ENCODE measurements at regions not wholly inside any gene's neighbourhood (a gene's known extent, or its start where the extent isn't known, plus 50 kb on each side); places are given as distances from the start of the nearest gene placed in this dataset.

- H3K27me3 Mint-ChIP-seq = peaks cover 26% of the 10 kb centered on the region
- H3K36me3 Mint-ChIP-seq = no peaks in the 10 kb centered on the region
- no peaks in the 10 kb centered on the region for H3K9me3 Mint-ChIP-seq
- no peak for ATAC-seq
- H3K4me1 Mint-ChIP-seq = no peaks in the 10 kb centered on the region
- H3K27ac Mint-ChIP-seq = no peak overlapping the region
- no peak overlapping the region for H3K4me3 Mint-ChIP-seq
Observed at GRCh38 chr3:25884981-25885380, 95.1 kb downstream of the OXSM start.

GRCh38 chr3:25885544-25885943 is 95.7 kb downstream of the OXSM start:
- no peaks in the 10 kb centered on the region for H3K4me1 Mint-ChIP-seq
- no peak for ATAC-seq
- no peak overlapping the region for H3K27ac Mint-ChIP-seq
- no peaks in the 10 kb centered on the region for H3K9me3 Mint-ChIP-seq
- H3K27me3 Mint-ChIP-seq = peaks cover 26% of the 10 kb centered on the region
- H3K4me3 Mint-ChIP-seq = no peak overlapping the region
- H3K36me3 Mint-ChIP-seq = no peaks in the 10 kb centered on the region

- ATAC-seq = no peak
- H3K4me3 Mint-ChIP-seq = no peak overlapping the region
Observed at GRCh38 chr3:25887907-25888306, 98.0 kb downstream of the OXSM start.

GRCh38 chr3:25888892-25889524 is 99.1 kb downstream of the OXSM start:
- ATAC-seq = no peak
- no peaks in the 10 kb centered on the region for H3K36me3 Mint-ChIP-seq
- H3K27ac Mint-ChIP-seq = no peak overlapping the region
- no peaks in the 10 kb centered on the region for H3K4me1 Mint-ChIP-seq
- H3K27me3 Mint-ChIP-seq = peaks cover 26% of the 10 kb centered on the region
- no peaks in the 10 kb centered on the region for H3K9me3 Mint-ChIP-seq
- H3K4me3 Mint-ChIP-seq = no peak overlapping the region

More at GRCh38 chr3:25887907-25888306, 98.0 kb downstream of the OXSM start:
- Mint-ChIP-seq H3K9me3 (no peaks in the 10 kb centered on the region), H3K27ac (no peak overlapping the region), H3K4me1 (no peaks in the 10 kb centered on the region), H3K36me3 (no peaks in the 10 kb centered on the region), H3K27me3 (peaks cover 26% of the 10 kb centered on the region)

GRCh38 chr3:25889525-25889917 is 99.6 kb downstream of the OXSM start:
- ATAC-seq = no peak
- Mint-ChIP-seq H3K27ac (no peak overlapping the region), H3K27me3 (peaks cover 26% of the 10 kb centered on the region), H3K36me3 (no peaks in the 10 kb centered on the region), H3K4me3 (no peak overlapping the region), H3K4me1 (no peaks in the 10 kb centered on the region), H3K9me3 (no peaks in the 10 kb centered on the region)

- Mint-ChIP-seq H3K27me3 (no peaks in the 10 kb centered on the region), H3K4me1 (no peaks in the 10 kb centered on the region), H3K27ac (no peak overlapping the region), H3K4me3 (no peak overlapping the region), H3K9me3 (no peaks in the 10 kb centered on the region), H3K36me3 (no peaks in the 10 kb centered on the region)
- no peak for ATAC-seq
Observed at GRCh38 chr3:25894101-25894500, 104.2 kb downstream of the OXSM start.

GRCh38 chr3:25895031-25895430 is 105.1 kb downstream of the OXSM start:
- ATAC-seq = no peak
- H3K4me1 Mint-ChIP-seq = no peaks in the 10 kb centered on the region
- no peaks in the 10 kb centered on the region for H3K27me3 Mint-ChIP-seq
- no peak overlapping the region for H3K27ac Mint-ChIP-seq
- H3K36me3 Mint-ChIP-seq = no peaks in the 10 kb centered on the region
- no peaks in the 10 kb centered on the region for H3K9me3 Mint-ChIP-seq
- H3K4me3 Mint-ChIP-seq = no peak overlapping the region

- ATAC-seq = no peak
- Mint-ChIP-seq H3K4me3 (no peak overlapping the region), H3K9me3 (no peaks in the 10 kb centered on the region), H3K4me1 (no peaks in the 10 kb centered on the region), H3K36me3 (no peaks in the 10 kb centered on the region), H3K27me3 (no peaks in the 10 kb centered on the region), H3K27ac (no peak overlapping the region)
Observed at GRCh38 chr3:25895443-25895842, 105.6 kb downstream of the OXSM start.

GRCh38 chr3:25897019-25897418 is 107.1 kb downstream of the OXSM start:
- Mint-ChIP-seq H3K4me1 (no peaks in the 10 kb centered on the region), H3K27ac (no peak overlapping the region), H3K4me3 (no peak overlapping the region), H3K36me3 (no peaks in the 10 kb centered on the region), H3K9me3 (no peaks in the 10 kb centered on the region), H3K27me3 (no peaks in the 10 kb centered on the region)
- no peak for ATAC-seq

GRCh38 chr3:25899352-25900101 is 109.6 kb downstream of the OXSM start:
- H3K36me3 Mint-ChIP-seq = no peaks in the 10 kb centered on the region
- no peak overlapping the region for H3K27ac Mint-ChIP-seq
- no peaks in the 10 kb centered on the region for H3K27me3 Mint-ChIP-seq
- H3K4me1 Mint-ChIP-seq = no peaks in the 10 kb centered on the region
- H3K4me3 Mint-ChIP-seq = no peak overlapping the region
- ATAC-seq = no peak
- no peaks in the 10 kb centered on the region for H3K9me3 Mint-ChIP-seq

- no peaks in the 10 kb centered on the region for H3K36me3 Mint-ChIP-seq
- H3K4me3 Mint-ChIP-seq = no peak overlapping the region
- no peaks in the 10 kb centered on the region for H3K4me1 Mint-ChIP-seq
- H3K27ac Mint-ChIP-seq = no peak overlapping the region
- H3K9me3 Mint-ChIP-seq = no peaks in the 10 kb centered on the region
- ATAC-seq = no peak
- no peaks in the 10 kb centered on the region for H3K27me3 Mint-ChIP-seq
Observed at GRCh38 chr3:25900161-25900560, 110.3 kb downstream of the OXSM start.

GRCh38 chr3:25901796-25902195 is 111.9 kb downstream of the OXSM start:
- no peaks in the 10 kb centered on the region for H3K27me3 Mint-ChIP-seq
- no peak overlapping the region for H3K27ac Mint-ChIP-seq
- H3K36me3 Mint-ChIP-seq = no peaks in the 10 kb centered on the region
- ATAC-seq = no peak
- H3K4me3 Mint-ChIP-seq = no peak overlapping the region
- no peaks in the 10 kb centered on the region for H3K9me3 Mint-ChIP-seq
- no peaks in the 10 kb centered on the region for H3K4me1 Mint-ChIP-seq

GRCh38 chr3:25902586-25902985 is 112.7 kb downstream of the OXSM start:
- H3K4me1 Mint-ChIP-seq = no peaks in the 10 kb centered on the region
- no peak overlapping the region for H3K4me3 Mint-ChIP-seq
- ATAC-seq = no peak

GRCh38 chr3:25903371-25904129 is 113.7 kb downstream of the OXSM start:
- H3K27ac Mint-ChIP-seq = no peak overlapping the region
- no peak overlapping the region for H3K4me3 Mint-ChIP-seq
- no peaks in the 10 kb centered on the region for H3K9me3 Mint-ChIP-seq
- no peak for ATAC-seq
- H3K36me3 Mint-ChIP-seq = no peaks in the 10 kb centered on the region
- H3K27me3 Mint-ChIP-seq = no peaks in the 10 kb centered on the region
- no peaks in the 10 kb centered on the region for H3K4me1 Mint-ChIP-seq

More at GRCh38 chr3:25902586-25902985, 112.7 kb downstream of the OXSM start:
- Mint-ChIP-seq H3K27me3 (no peaks in the 10 kb centered on the region), H3K36me3 (no peaks in the 10 kb centered on the region), H3K27ac (no peak overlapping the region), H3K9me3 (no peaks in the 10 kb centered on the region)

- Mint-ChIP-seq H3K4me3 (no peak overlapping the region), H3K36me3 (no peaks in the 10 kb centered on the region), H3K4me1 (no peaks in the 10 kb centered on the region), H3K27ac (no peak overlapping the region), H3K9me3 (no peaks in the 10 kb centered on the region), H3K27me3 (no peaks in the 10 kb centered on the region)
- no peak for ATAC-seq
Observed at GRCh38 chr3:25904206-25904605, 114.3 kb downstream of the OXSM start.

Measured in stimulated activated memory B cell treated with anti-CD40 and anti-IgM and Interleukin-4, amounts not matched to agents 10 μg/mL and 1 μg/mL and 100 μg/mL, for 72 hours (primary cell).